Fibroblast of skin of left biceps (primary cell): ENCODE measurements at regions not wholly inside any gene's neighbourhood (a gene's known extent, or its start where the extent isn't known, plus 50 kb on each side); places are given as distances from the start of the nearest gene placed in this dataset.

Experiments
- DNase-seq, 2 experiments: peaks; one replicate each; pipeline ENCODE4 v3.0.0-alpha.2; 2013; ENCODE audit warnings: low read depth in 2 of 2

- no peak for DNase-seq
Observed at GRCh38 chr5:8239198-8239597, 370.2 kb downstream of the MTRR start.

GRCh38 chr5:8239646-8240045 is 370.7 kb downstream of the MTRR start:
- DNase-seq = no peak

- no peak for DNase-seq
Observed at GRCh38 chr5:8241076-8241475, 372.1 kb downstream of the MTRR start.

- DNase-seq = no peak
Observed at GRCh38 chr5:8241558-8241957, 372.6 kb downstream of the MTRR start.

- no peak for DNase-seq
Observed at GRCh38 chr5:8247049-8247899, 378.3 kb downstream of the MTRR start.

DNA sequence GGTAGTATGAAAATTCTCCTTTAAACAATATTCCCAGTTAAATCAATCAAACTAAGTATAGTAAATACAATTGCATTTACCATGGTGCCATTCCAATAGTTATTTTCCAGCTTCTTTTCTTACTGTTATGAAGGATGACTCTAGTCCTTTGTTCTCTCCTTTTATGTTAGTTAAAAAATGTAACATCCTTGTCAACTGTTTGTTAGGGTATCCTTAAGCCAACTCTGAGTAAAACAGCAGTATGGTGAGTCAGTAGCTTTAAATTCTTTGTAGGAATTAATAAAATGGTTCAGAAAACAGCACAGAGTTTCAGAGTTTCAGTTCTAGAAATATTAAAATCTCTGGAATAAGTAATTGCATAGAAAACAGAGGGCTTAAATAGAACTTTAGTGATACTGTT is 384.4 kb downstream of the MTRR start:
- DNase-seq = no peak

GRCh38 chr5:8254674-8255073 is 385.7 kb downstream of the MTRR start:
- no peak for DNase-seq

DNA sequence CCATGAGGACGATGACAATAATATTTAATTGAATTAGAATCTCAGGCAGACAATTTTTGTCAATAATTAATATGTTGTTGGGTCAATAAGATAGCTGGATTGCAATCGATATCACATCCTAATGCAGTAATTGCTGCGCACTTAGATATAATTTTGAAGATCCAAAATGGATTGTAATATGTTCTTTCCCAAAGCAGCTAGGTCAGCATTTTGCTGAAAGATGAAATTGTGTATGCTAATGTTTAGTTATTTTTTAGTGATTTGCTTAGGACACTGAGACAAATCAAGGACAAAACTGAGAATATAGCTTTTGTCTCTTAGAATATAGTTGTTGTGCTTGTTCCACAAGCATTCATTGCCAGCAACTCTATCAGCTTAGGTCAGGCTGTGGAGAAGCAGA is 389.9 kb downstream of the MTRR start:
- no peak for DNase-seq

GRCh38 chr5:8270246-8270645 is 401.3 kb downstream of the MTRR start:
- no peak for DNase-seq

GRCh38 chr5:8280711-8281363 is 411.9 kb downstream of the MTRR start:
- no peak for DNase-seq

- DNase-seq = no peak
Observed at GRCh38 chr5:8288334-8288733, 419.4 kb downstream of the MTRR start.

DNA sequence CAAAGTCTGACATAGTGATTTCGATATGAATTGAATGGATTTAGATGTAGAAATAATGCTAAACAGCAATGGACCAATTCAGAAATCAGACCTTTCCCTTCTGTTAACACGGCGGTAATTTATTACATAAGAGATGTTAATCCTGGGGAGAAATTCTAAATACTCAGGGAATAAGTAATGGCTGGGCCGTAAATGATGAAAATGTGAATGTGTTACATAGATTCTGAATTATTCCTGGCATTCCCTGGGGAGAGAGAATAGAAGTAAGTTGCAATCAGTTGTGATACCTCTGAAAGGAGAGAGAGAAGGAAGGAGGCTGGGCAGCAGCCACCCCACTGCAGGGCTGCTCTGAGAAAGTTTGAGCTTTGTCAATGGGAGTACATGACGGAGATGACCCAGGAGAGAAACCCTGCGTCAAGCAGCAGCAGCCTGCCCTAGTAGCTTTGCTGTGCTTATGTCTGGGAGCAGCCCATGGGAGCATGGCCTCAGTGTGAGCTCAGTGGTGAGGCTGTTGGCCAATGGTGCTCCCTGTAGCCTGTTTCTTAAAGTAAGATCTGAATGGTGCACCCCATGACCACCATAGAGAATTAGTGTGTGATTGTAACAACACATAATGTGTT is 420.1 kb downstream of the MTRR start:
- no peak for DNase-seq

- DNase-seq = no peak
Observed at GRCh38 chr5:8289779-8290178, 420.8 kb downstream of the MTRR start.

GRCh38 chr5:8290721-8291120 is 421.8 kb downstream of the MTRR start:
- DNase-seq = no peak

DNA sequence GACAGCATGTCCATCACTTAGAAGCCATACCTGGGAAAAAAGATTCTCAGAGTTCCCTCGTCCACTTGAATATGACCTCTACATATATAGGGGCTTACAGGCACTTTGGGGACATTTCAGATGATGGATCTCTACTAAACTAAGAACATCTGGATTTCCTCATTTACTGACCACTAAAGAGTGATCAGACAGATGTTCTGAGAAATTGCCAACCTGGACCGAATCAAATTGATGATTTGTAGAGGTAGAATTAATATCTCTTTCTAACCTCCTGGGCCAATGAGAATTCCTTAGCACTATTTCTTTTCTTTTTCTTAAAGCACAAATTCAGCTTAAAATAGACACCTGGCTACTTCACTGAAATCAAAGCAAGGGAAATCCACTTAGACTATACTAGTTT is 422.7 kb downstream of the MTRR start:
- DNase-seq = no peak

DNA sequence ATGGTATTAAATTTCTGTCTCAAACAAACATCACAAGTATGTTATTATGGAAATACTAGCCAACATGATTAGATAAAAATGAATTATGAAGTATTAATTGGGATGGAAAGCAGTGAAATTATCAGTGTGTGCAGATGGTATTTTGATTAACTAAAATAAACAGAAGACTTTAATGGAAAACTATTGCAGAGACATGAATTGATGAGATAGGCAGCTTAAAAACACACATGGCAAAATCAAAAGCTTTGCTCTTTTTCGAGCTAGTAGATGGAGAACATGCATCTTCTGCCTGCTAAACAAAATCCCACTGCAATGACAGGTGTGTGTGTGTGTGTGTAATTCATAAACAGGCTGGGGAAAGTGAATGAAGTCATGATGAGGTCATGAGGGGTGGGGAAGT is 426.2 kb downstream of the MTRR start:
- no peak for DNase-seq

- DNase-seq = no peak
Observed at GRCh38 chr5:8299716-8300115, 430.8 kb downstream of the MTRR start.

- no peak for DNase-seq
Observed at GRCh38 chr5:8304341-8304740, 435.4 kb downstream of the MTRR start.

DNA sequence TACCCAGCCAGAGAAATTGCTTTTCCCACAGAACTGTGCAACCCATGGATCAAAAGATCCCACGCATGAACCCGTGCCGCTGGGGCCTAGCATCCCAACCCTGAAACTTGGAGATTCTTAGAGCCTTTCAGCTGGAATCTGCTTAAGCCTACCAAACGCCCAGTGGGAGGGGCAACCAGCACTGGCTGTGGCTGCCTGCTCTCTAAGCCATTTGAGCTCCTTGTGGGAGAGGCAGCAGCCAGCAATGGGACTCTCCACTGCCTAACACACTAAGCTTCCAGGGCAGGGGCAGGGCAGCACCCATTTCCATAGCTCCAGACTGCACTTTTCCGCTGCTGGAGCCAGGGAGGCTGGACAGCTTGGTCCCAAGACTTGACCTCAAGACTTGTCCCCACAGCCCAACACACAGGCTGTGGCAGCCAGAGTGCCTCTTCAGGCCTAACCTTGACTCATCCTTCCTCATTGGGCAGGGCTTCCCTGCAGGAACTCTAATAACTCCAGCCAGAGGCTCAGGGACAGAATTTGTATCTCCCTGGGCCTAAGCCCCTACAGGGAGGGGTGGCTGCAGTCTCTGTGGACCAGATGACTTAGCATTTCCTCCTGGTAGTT is 437.4 kb downstream of the MTRR start:
- DNase-seq = no peak

- no peak for DNase-seq
Observed at GRCh38 chr5:8314965-8315364, 446.0 kb downstream of the MTRR start.

DNA sequence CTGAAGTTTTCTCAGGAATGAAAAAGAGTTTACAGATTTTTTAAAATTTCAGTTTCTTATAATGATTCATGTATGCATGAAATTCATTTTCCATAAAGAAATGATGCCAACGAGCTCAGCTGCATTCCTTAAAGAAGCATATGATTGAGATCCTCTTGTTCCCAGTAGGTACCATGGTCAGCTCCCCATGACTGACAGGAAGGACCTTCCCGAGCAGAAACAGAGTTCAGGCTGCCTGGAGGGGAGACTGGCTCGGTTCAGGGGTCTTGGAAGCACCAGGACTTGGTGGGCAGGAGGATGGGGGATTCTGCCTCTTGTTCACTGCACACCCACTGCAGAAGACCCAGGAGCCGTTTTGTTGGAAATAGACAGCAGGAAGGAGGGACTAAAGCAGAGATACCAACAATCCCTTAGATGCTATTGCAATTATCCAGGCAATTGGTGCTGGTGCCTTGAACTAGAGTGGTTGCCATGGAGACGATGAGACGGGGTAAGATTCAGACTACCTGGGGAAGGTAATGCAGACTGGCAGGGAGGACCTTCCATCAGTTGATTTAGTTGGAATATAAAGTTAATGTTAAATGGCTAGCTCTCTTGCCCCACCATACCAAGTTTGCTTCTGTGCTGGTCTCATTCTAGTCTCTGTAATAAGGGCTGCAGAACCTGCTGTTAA is 447.8 kb downstream of the MTRR start:
- no peak for DNase-seq

GRCh38 chr5:8317335-8317734 is 448.4 kb downstream of the MTRR start:
- DNase-seq = no peak
